ENCODE measurements at regions not wholly inside any gene's neighbourhood (a gene's known extent, or its start where the extent isn't known, plus 50 kb on each side); places are given as distances from the start of the nearest gene placed in this dataset.

DNA sequence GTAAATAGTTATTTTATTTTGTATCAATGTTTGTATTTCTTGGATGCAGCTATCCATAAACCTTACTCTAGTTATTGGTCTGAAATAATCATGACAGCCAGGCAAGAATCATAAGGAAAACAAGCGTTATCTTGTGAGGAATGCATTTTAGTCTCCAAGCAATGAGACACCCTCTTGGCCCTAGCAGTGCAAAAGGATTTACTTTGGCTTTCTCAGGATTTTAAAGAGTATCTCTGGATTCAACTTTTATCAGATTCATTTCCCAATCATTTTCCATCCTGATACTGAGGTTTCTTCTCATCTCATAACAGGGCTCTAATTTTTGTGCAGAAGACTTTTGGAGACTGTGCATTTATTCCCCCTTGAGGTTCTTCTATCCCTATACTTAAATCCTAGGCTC, 480.8 kb downstream of the TMX3 start:
- no peak overlapping the region for H3K18ac ChIP-seq (ENCODE audit: extremely low read depth, low read length)
- H3K4me2 ChIP-seq (ENCODE audit: insufficient read depth in 1 of 2, low read depth in 2 of 2, low read length in 2 of 2): no peak overlapping the region
- no peak overlapping the region for H2BK12ac ChIP-seq (ENCODE audit: low read depth, low read length)
- H3K4me3 ChIP-seq (ENCODE audit: extremely low read depth in 1 of 4, insufficient read depth in 2 of 4, low read depth in 3 of 4, low read length in 4 of 4): no peak overlapping the region
- H2BK20ac ChIP-seq (ENCODE audit: low read length): no peak overlapping the region
- no peak overlapping the region for H3K56ac ChIP-seq (replicated peaks; ENCODE audit: insufficient read length, low read depth, low read length)
- H3K4ac ChIP-seq (replicated peaks; ENCODE audit: insufficient read length, low read depth, low read length): no peak overlapping the region
- no peak overlapping the region for H2BK120ac ChIP-seq (replicated peaks; ENCODE audit: low read depth, low read length)
- H4K5ac ChIP-seq (ENCODE audit: insufficient read length, low read depth, low read length): no peak overlapping the region
- FAIRE-seq (no peak), DNase-seq (ENCODE audit: low read depth in 1 of 2, low spot score in 2 of 2) (no peak)
- POLR2A ChIA-PET (ENCODE audit: partially characterized antibody): no interaction called here
- CTCF ChIA-PET (ENCODE audit: partially characterized antibody): no interaction called here
- TF ChIP-seq CREB1 (IDR thresholded peaks at IDR 0.05) (no peak), CBX8 (IDR thresholded peaks at IDR 0.05; ENCODE audit: borderline replicate concordance, low read depth, low read length) (no peak), EZH2 (IDR thresholded peaks at IDR 0.05; ENCODE audit: low read depth, low read length, severe bottlenecking) (no peak), SAP30 (IDR thresholded peaks at IDR 0.05; ENCODE audit: insufficient read depth, insufficient replicate concordance, low read length) (no peak), NRF1 (IDR thresholded peaks at IDR 0.05; ENCODE audit: low read depth, low read length) (no peak), SIX5 (IDR thresholded peaks at IDR 0.05; ENCODE audit: low read depth, low read length) (no peak), CHD2 (IDR thresholded peaks at IDR 0.05; ENCODE audit: low read length) (no peak), TBP (IDR thresholded peaks at IDR 0.05; ENCODE audit: low read depth, low read length) (no peak), MAFK (IDR thresholded peaks at IDR 0.05; ENCODE audit: low read depth, low read length) (no peak), SUZ12 (IDR thresholded peaks at IDR 0.05; ENCODE audit: low read length) (no peak)
- TF ChIP-seq, protein P1, sequence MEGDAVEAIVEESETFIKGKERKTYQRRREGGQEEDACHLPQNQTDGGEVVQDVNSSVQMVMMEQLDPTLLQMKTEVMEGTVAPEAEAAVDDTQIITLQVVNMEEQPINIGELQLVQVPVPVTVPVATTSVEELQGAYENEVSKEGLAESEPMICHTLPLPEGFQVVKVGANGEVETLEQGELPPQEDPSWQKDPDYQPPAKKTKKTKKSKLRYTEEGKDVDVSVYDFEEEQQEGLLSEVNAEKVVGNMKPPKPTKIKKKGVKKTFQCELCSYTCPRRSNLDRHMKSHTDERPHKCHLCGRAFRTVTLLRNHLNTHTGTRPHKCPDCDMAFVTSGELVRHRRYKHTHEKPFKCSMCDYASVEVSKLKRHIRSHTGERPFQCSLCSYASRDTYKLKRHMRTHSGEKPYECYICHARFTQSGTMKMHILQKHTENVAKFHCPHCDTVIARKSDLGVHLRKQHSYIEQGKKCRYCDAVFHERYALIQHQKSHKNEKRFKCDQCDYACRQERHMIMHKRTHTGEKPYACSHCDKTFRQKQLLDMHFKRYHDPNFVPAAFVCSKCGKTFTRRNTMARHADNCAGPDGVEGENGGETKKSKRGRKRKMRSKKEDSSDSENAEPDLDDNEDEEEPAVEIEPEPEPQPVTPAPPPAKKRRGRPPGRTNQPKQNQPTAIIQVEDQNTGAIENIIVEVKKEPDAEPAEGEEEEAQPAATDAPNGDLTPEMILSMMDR (IDR thresholded peaks at IDR 0.05; ENCODE audit: control extremely low read depth in 1 of 3, insufficient read depth in 1 of 3, low read depth in 1 of 3, low read length in 3 of 3): no peak
- no peaks in the 10 kb centered on the region for H3K23me2 ChIP-seq (ENCODE audit: low read depth, low read length)
- H3K14ac ChIP-seq (ENCODE audit: insufficient read length): no peak overlapping the region
- H2BK5ac ChIP-seq (ENCODE audit: low read depth, low read length): no peak overlapping the region
- H3K9ac ChIP-seq (replicated peaks in 1 of 4; ENCODE audit: extremely low read depth in 1 of 4, low read depth in 3 of 4, low read length in 3 of 4): no peak overlapping the region
- H3K36me3 ChIP-seq (ENCODE audit: control insufficient read depth in 2 of 4, insufficient read depth in 4 of 4, low read length in 3 of 4): no peaks in the 10 kb centered on the region
- H3K27me3 ChIP-seq (replicated peaks in 1 of 4; ENCODE audit: control insufficient read depth in 3 of 4, extremely low read depth in 1 of 4, insufficient read depth in 3 of 4, low read length in 3 of 4): peaks cover 0 to 2% (median 0%) of the 10 kb centered on the region in 4 experiments; a peak in 1 of 7 replicates
- no peaks in the 10 kb centered on the region for H3K79me1 ChIP-seq (ENCODE audit: low read depth, low read length)
- H4K91ac ChIP-seq (replicated peaks; ENCODE audit: insufficient read length, low read length): no peak overlapping the region
- no peaks in the 10 kb centered on the region for H3K9me3 ChIP-seq (ENCODE audit: insufficient read depth in 2 of 2, low read depth in 1 of 2, low read length in 1 of 2)
- no peak overlapping the region for H4K8ac ChIP-seq (ENCODE audit: extremely low read depth, insufficient read depth, low read length)
- no peak overlapping the region for H3K27ac ChIP-seq (ENCODE audit: low read depth, low read length)
- H3K4me1 ChIP-seq (replicated peaks in 1 of 4; ENCODE audit: control insufficient read depth in 3 of 4, insufficient read depth in 4 of 4, low read length in 3 of 4): no peaks in the 10 kb centered on the region
- no peak overlapping the region for H2AK5ac ChIP-seq (ENCODE audit: low read depth, low read length)
- H3K23ac ChIP-seq (ENCODE audit: insufficient read length): no peak overlapping the region
- no peaks in the 10 kb centered on the region for H4K20me1 ChIP-seq (replicated peaks in 1 of 2; ENCODE audit: control insufficient read depth in 1 of 2, insufficient read depth in 2 of 2, low read length in 2 of 2)
- 100% methylated on average over 1 of the region's 1 CpG; no CpG with 5 or more reads in 1 of the 2 experiments for WGBS, 2 experiments (ENCODE audit: extremely low coverage in 1 of 2, insufficient coverage in 1 of 2, insufficient read length in 1 of 2, insufficient replicate concordance in 2 of 2, low coverage in 1 of 2, low lambda C conversion rate in 2 of 2, missing lambda C conversion rate in 1 of 2)
- H3K79me2 ChIP-seq (ENCODE audit: control insufficient read depth in 1 of 2, insufficient read depth in 2 of 2, low read length in 2 of 2): no peaks in the 10 kb centered on the region
- no peak overlapping the region for H2AFZ ChIP-seq (ENCODE audit: low read length)
- H2BK15ac ChIP-seq (ENCODE audit: low read length): no peak overlapping the region
